ENCODE measurements at regions not wholly inside any gene's neighbourhood (a gene's known extent, or its start where the extent isn't known, plus 50 kb on each side); places are given as distances from the start of the nearest gene placed in this dataset.
"Not testable (repeated sequence)": the region's sequence is repeated elsewhere in the genome, so short reads cannot be mapped to it uniquely, and the experiment has no call there.

GRCh38 chr1:5678759-5679158, 313.5 kb downstream of the NPHP4 start:
- peaks cover 0 to 6% (median 0%) of the 10 kb centered on the region in 3 donors for H3K27me3 ChIP-seq
- H3K36me3 ChIP-seq, result no peaks in the 10 kb centered on the region
- H3K4me1 ChIP-seq, result no peaks in the 10 kb centered on the region
- H3K4me3 ChIP-seq, result no peak overlapping the region
- peaks cover 0 to 3% (median 0%) of the 10 kb centered on the region in 3 donors for H3K9me3 ChIP-seq
- TF ChIP-seq CTCF (IDR thresholded peaks at IDR 0.05 in 4 of 5, conservative IDR thresholded peaks at IDR 0.05 in 1 of 5), result no peak
- no peak for TF ChIP-seq POLR2A (IDR thresholded peaks at IDR 0.05)
- DNase-seq (no peak), ATAC-seq (no peak)
- in situ Hi-C loops (cut with MboI; ENCODE audit: low sequenced_read_pairs in 4 of 4) (no loop called here), intact Hi-C loops (cut with DNase I; ENCODE audit: low total_unique reads) (no loop called here)
- no peak overlapping the region for H3K27ac ChIP-seq

GRCh38 chr1:5672355-5672754, 319.9 kb downstream of the NPHP4 start:
- DNase-seq; H3K27ac ChIP-seq; in situ Hi-C loops (cut with MboI; ENCODE audit: low sequenced_read_pairs in 4 of 4); ATAC-seq; H3K9me3 ChIP-seq; H3K4me3 ChIP-seq; H3K36me3 ChIP-seq; H3K4me1 ChIP-seq; intact Hi-C loops (cut with DNase I; ENCODE audit: low total_unique reads); H3K27me3 ChIP-seq: not testable (repeated sequence)

- Histone ChIP-seq H3K36me3 (no peaks in the 10 kb centered on the region), H3K27me3 (no peaks in the 10 kb centered on the region), H3K4me3 (no peak overlapping the region), H3K27ac (no peak overlapping the region), H3K9me3 (peaks cover 0 to 3% (median 0%) of the 10 kb centered on the region in 3 donors), H3K4me1 (no peaks in the 10 kb centered on the region)
- ATAC-seq (no peak), DNase-seq (no peak)
- in situ Hi-C loops (cut with MboI; ENCODE audit: low sequenced_read_pairs in 4 of 4), result no loop called here
- TF ChIP-seq CTCF (IDR thresholded peaks at IDR 0.05 in 4 of 5, conservative IDR thresholded peaks at IDR 0.05 in 1 of 5) (no peak), POLR2A (IDR thresholded peaks at IDR 0.05) (no peak)
- intact Hi-C loops (cut with DNase I; ENCODE audit: low total_unique reads), result no loop called here
Observed at GRCh38 chr1:5670590-5671350, 321.5 kb downstream of the NPHP4 start.

- no peak for ATAC-seq
- Histone ChIP-seq H3K27ac (no peak overlapping the region), H3K27me3 (no peaks in the 10 kb centered on the region), H3K4me3 (no peak overlapping the region), H3K36me3 (no peaks in the 10 kb centered on the region), H3K9me3 (no peaks in the 10 kb centered on the region), H3K4me1 (no peaks in the 10 kb centered on the region)
- no peak for TF ChIP-seq POLR2A (IDR thresholded peaks at IDR 0.05)
- TF ChIP-seq CTCF (IDR thresholded peaks at IDR 0.05 in 4 of 5, conservative IDR thresholded peaks at IDR 0.05 in 1 of 5), result no peak
- no peak for DNase-seq
- intact Hi-C loops (cut with DNase I; ENCODE audit: low total_unique reads) (no loop called here), in situ Hi-C loops (cut with MboI; ENCODE audit: low sequenced_read_pairs in 4 of 4) (no loop called here)
Observed at GRCh38 chr1:5667513-5668325, 324.5 kb downstream of the NPHP4 start.

All from gastrocnemius medialis (tissue), 4 donors.